K562 (cell line): ENCODE measurements at regions not wholly inside any gene's neighbourhood (a gene's known extent, or its start where the extent isn't known, plus 50 kb on each side); places are given as distances from the start of the nearest gene placed in this dataset.
A peak's percentile ranks its signal among the peaks of the same experiment; 100 is the strongest.

Experiments used
- ATAC-seq: fragments of 200-7000 bp; cut with Tn5 transposase; 3 replicates; pipeline ENCODE4 v1.9.1; 2020; ENCODE audit warnings: moderate library complexity
- BruUV-seq: library from RNA; stranded (reverse); fragments of 400-500 nt; replicated peaks from 2 replicates; lab custom pipeline; 2021; lab: Mats Ljungman, UMichigan
- CTCF ChIA-PET: fragments of 300-600 bp; formaldehyde crosslinking; extraction: SDS; loops from one replicate; lab custom pipeline; 2021; ENCODE audit warnings: low intra/inter-chr PET ratio; lab: Yijun Ruan, JAX
- POLR2A ChIA-PET: fragments of 300-600, 350-650 bp; sonication (Branson Sonifier 250); formaldehyde crosslinking; extraction: SDS; loops from one replicate; lab custom pipeline; 2021; ENCODE audit warnings: antibody characterized with exemption, inconsistent platforms; lab: Yijun Ruan, JAX
- DNase-seq, 4 experiments: peaks; one replicate each; pipeline versions ENCODE4 v3.0.0 to v3.0.0-alpha.2; 2011 to 2018; ENCODE audit warnings: low spot score in 3 of 4, mixed read lengths in 3 of 4; ENCODE audit errors: extremely low read depth in 1 of 4
- FAIRE-seq: peaks from 2 replicates; lab custom pipeline; 2011; peaks lifted over from hg19 to GRCh38; lab: Jason Lieb, UNC
- H2AFZ ChIP-seq: 2 replicates; pipeline ENCODE4 v1.6.0; 2011; ENCODE audit warnings: low read depth, low read length, control low read depth, inconsistent platforms
- H3K27ac ChIP-seq: fragments of 200-600 bp; 3 replicates; pipeline ENCODE4 v1.8.0; 2011; ENCODE audit warnings: low read depth, mild to moderate bottlenecking, control low read depth, inconsistent platforms, low read length, moderate library complexity, mixed read lengths; ENCODE audit errors: extremely low read depth
- H3K27me3 ChIP-seq, 2 experiments: fragments of 300-600 bp in 1 of 2; 2 replicates in 1 of 2; 3 replicates in 1 of 2; pipeline versions ENCODE4 v1.6.0 to v1.8.0; 2011; ENCODE audit warnings: inconsistent platforms in 2 of 2, low read length in 2 of 2, mild to moderate bottlenecking in 1 of 2, mixed read lengths in 1 of 2, moderate library complexity in 1 of 2; ENCODE audit not compliant: control insufficient read depth in 2 of 2, insufficient read depth in 2 of 2
- H3K36me3 ChIP-seq: fragments of 300-600 bp; 3 replicates; pipeline ENCODE4 v1.8.0; 2011; ENCODE audit warnings: mild to moderate bottlenecking, low read length, inconsistent platforms; ENCODE audit not compliant: control insufficient read depth, insufficient read depth
- H3K4me1 ChIP-seq, 2 experiments: fragments of 200-600 bp in 1 of 2; replicated peaks in 1 of 2; 2 replicates in 1 of 2; 3 replicates in 1 of 2; pipeline versions ENCODE4 v1.5.1 to v1.8.0; 2011; ENCODE audit warnings: inconsistent platforms in 2 of 2, low read length in 2 of 2, mild to moderate bottlenecking in 1 of 2, mixed read lengths in 1 of 2, moderate library complexity in 1 of 2; ENCODE audit not compliant: control insufficient read depth in 2 of 2, insufficient read depth in 2 of 2
- H3K4me2 ChIP-seq: 2 replicates; pipeline ENCODE4 v1.6.1; 2011; ENCODE audit warnings: low read length, control low read depth, inconsistent platforms, mixed read lengths; ENCODE audit not compliant: insufficient read depth
- H3K4me3 ChIP-seq: fragments of 200-600 bp; sonication (generic), shearing (Covaris generic); 2 replicates; pipeline ENCODE4 v1.5.1; 2016; ENCODE audit warnings: control low read depth, inconsistent platforms
- H3K79me2 ChIP-seq: fragments of 200-600 bp; 3 replicates; pipeline ENCODE4 v1.8.0; 2011; ENCODE audit warnings: low read length, inconsistent platforms; ENCODE audit not compliant: control insufficient read depth, insufficient read depth
- H3K9ac ChIP-seq, 2 experiments: 2 replicates each; pipeline versions ENCODE4 v1.6.0 to v1.6.1; 2011; ENCODE audit warnings: low read depth in 2 of 2, low read length in 2 of 2, control low read depth in 1 of 2, inconsistent platforms in 1 of 2, mild to moderate bottlenecking in 1 of 2, mixed read lengths in 1 of 2; ENCODE audit not compliant: insufficient read depth in 1 of 2
- H3K9me1 ChIP-seq: one replicate; pipeline ENCODE4 v1.6.0; 2011; ENCODE audit warnings: inconsistent platforms, mild to moderate bottlenecking, low read length, moderate library complexity; ENCODE audit not compliant: control insufficient read depth, insufficient read depth
- H3K9me3 ChIP-seq: replicated peaks from 2 replicates; pipeline ENCODE4 v1.5.1; 2011; ENCODE audit warnings: low read depth, low read length, inconsistent platforms; ENCODE audit not compliant: control insufficient read depth, insufficient read depth
- H4K20me1 ChIP-seq: replicated peaks from 2 replicates; pipeline ENCODE4 v1.6.1; 2011; ENCODE audit warnings: low read length, inconsistent platforms, mixed read lengths; ENCODE audit not compliant: control insufficient read depth, insufficient read depth
- ATF1 ChIP-seq, 2 experiments: fragments of 450-650 bp in 1 of 2; IDR thresholded peaks; 2 replicates each; pipeline ENCODE4 v1.6.1; 2016; ENCODE audit warnings: missing compliant biosample characterization in 1 of 2, missing genetic modification characterization in 1 of 2
- POLR2H ChIP-seq: IDR thresholded peaks from 2 replicates; pipeline ENCODE4 v1.6.1; 2016; ENCODE audit warnings: missing genetic modification characterization, low read depth, mild to moderate bottlenecking, control low read depth, missing compliant biosample characterization, moderate library complexity
- POLR3A ChIP-seq: IDR thresholded peaks from 2 replicates; pipeline ENCODE4 v1.6.1; 2011; ENCODE audit warnings: borderline replicate concordance, mild to moderate bottlenecking, moderate library complexity; ENCODE audit not compliant: insufficient read length, insufficient read depth; ENCODE audit errors: extremely low read depth
- SMAD1 ChIP-seq: fragments of 150-350 bp; IDR thresholded peaks from 2 replicates; pipeline ENCODE4 v1.6.1; 2014; ENCODE audit warnings: low read length, low read depth; ENCODE audit not compliant: partially characterized antibody
- SP1 ChIP-seq: sonication (generic); formaldehyde crosslinking; IDR thresholded peaks from 2 replicates; pipeline ENCODE4 v1.8.1; 2022; ENCODE audit warnings: mild to moderate bottlenecking, missing genetic modification reagents
- TAL1 ChIP-seq: fragments of 450-650 bp; IDR thresholded peaks from 2 replicates; pipeline ENCODE4 v1.6.1; 2016; ENCODE audit warnings: mild to moderate bottlenecking
- TCF3 ChIP-seq: sonication (generic); formaldehyde crosslinking; IDR thresholded peaks from 2 replicates; pipeline ENCODE4 v1.4.0; 2020; ENCODE audit warnings: mild to moderate bottlenecking, missing genetic modification reagents
- TOE1 ChIP-seq, 2 experiments: fragments of 450-650 bp in 1 of 2; sonication (generic) in 1 of 2; formaldehyde crosslinking in 1 of 2; IDR thresholded peaks; 2 replicates each; pipeline versions ENCODE4 v1.7.1 to v1.8.0; 2016 to 2022; ENCODE audit warnings: borderline replicate concordance in 2 of 2, mild to moderate bottlenecking in 2 of 2, antibody characterized with exemption in 1 of 2, inconsistent platforms in 1 of 2, low read depth in 1 of 2, missing genetic modification reagents in 1 of 2, moderate library complexity in 1 of 2
- WGBS: fragments of 100-300 bp; shearing (Covaris generic); methylation state at CpG from one replicate; pipeline ENCODE4 v1.1.6; 2016; ENCODE audit warnings: low coverage, mixed read lengths; ENCODE audit not compliant: insufficient coverage; ENCODE audit errors: missing lambda C conversion rate; 5-methylcytosine and 5-hydroxymethylcytosine counted together
- in situ Hi-C: fragments of 300-500 bp; cut with MboI; formaldehyde crosslinking; loops from 4 replicates; pipeline ENCODE4 v1.15.0; 2018; ENCODE audit warnings: inconsistent platforms, mixed read lengths
- intact Hi-C: fragments of 100-400 bp; cut with micrococcal nuclease; formaldehyde crosslinking; loops from 2 replicates; pipeline ENCODE4 v1.14.2; 2022
- TF ChIP-seq, protein P1 (sequence below): fragments of 250-450 bp; sonication (Bioruptor Pico); IDR thresholded peaks from 2 replicates; pipeline ENCODE4 v1.5.0; 2020; ENCODE audit warnings: mild to moderate bottlenecking
- TF ChIP-seq, protein P2 (sequence below): fragments of 450-650 bp; IDR thresholded peaks from 2 replicates; pipeline ENCODE4 v1.6.1; 2017; ENCODE audit warnings: antibody characterized with exemption, mild to moderate bottlenecking

DNA sequence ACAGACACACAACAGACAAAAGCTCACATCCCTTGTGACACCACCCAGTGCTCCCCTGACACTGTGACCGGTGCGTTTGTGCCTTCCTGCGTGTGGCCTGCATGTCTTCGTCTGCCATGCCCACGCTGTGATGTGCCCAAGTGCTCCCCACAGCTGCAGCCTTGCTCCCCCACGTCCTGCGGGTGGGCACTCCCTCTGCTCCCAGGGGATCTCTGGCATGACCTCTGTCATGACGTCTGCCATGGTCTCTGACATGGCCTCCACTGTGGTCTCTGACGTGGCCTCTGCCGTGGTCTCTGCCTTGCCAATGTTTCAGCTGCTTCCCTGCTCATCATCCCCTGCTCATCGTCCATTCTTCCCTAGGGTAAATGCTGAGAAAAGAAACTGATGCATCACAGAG, 200.9 kb downstream of the DLL1 start:
- BruUV-seq: no TSS peak
- CTCF ChIA-PET: no interaction called here
- H3K27ac ChIP-seq: no peak overlapping the region

DNA sequence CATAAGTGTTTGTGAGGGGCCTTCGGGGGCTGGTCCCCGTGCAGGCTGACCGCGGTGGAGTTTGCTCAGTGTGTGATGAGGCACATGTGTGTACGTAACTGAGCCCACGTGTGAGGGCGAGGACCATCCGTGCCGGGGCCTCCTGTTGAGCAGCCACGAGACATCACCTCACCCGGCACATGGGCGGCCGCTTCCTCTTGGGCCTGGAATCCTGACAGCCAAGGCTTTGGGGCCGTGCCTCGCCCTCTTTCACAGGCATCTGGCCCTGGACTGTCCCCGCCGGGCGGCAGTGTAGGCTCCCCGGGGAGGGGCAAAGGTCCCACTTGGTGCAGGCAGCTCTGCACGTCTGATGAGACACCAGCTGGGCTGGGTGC, 202.3 kb downstream of the DLL1 start:
- CTCF ChIA-PET: no interaction called here
- FAIRE-seq (no peak), ATAC-seq (no peak), DNase-seq (no peak)
- H3K36me3 ChIP-seq: no peaks in the 10 kb centered on the region
- H3K9ac ChIP-seq: no peak overlapping the region
- peaks cover 14 to 74% of the 10 kb centered on the region in 2 experiments for H3K27me3 ChIP-seq
- H3K4me3 ChIP-seq: no peak overlapping the region
- in situ Hi-C loops: no loop called here
- H3K9me1 ChIP-seq: no peaks in the 10 kb centered on the region
- H3K79me2 ChIP-seq: no peaks in the 10 kb centered on the region
- H4K20me1 ChIP-seq: peaks cover 5% of the 10 kb centered on the region
- POLR2A ChIA-PET: interaction anchor here (0.6 kb wide), 1 partner anchor 1102 kb away, joined by 3 read pairs; no protein-coding TSS in a partner anchor
- H2AFZ ChIP-seq: no peak overlapping the region
- H3K9me3 ChIP-seq: no peaks in the 10 kb centered on the region
- no TSS peak for BruUV-seq
- no peak overlapping the region for H3K27ac ChIP-seq
- 31% methylated on average over 20 of the region's 20 CpGs for WGBS
- no peak overlapping the region for H3K4me2 ChIP-seq
- intact Hi-C loops: no loop called here
- peaks cover 0 to 25% of the 10 kb centered on the region in 2 experiments; a peak in 3 of 5 replicates for H3K4me1 ChIP-seq
- TF ChIP-seq, protein P1, sequence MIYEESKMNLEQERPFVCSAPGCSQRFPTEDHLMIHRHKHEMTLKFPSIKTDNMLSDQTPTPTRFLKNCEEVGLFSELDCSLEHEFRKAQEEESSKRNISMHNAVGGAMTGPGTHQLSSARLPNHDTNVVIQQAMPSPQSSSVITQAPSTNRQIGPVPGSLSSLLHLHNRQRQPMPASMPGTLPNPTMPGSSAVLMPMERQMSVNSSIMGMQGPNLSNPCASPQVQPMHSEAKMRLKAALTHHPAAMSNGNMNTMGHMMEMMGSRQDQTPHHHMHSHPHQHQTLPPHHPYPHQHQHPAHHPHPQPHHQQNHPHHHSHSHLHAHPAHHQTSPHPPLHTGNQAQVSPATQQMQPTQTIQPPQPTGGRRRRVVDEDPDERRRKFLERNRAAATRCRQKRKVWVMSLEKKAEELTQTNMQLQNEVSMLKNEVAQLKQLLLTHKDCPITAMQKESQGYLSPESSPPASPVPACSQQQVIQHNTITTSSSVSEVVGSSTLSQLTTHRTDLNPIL: no peak
- TF ChIP-seq SP1 (CRISPR knock-in tag) (no peak), POLR3A (no peak), TAL1 (no peak), POLR2H (tag) (no peak), TOE1 (IDR thresholded peaks at IDR 0.05; ENCODE audit: borderline replicate concordance) (no peak), TOE1 (CRISPR knock-in tag; IDR thresholded peaks at IDR 0.05; ENCODE audit: borderline replicate concordance, low read depth) (no peak)
- TF ChIP-seq, protein P2, sequence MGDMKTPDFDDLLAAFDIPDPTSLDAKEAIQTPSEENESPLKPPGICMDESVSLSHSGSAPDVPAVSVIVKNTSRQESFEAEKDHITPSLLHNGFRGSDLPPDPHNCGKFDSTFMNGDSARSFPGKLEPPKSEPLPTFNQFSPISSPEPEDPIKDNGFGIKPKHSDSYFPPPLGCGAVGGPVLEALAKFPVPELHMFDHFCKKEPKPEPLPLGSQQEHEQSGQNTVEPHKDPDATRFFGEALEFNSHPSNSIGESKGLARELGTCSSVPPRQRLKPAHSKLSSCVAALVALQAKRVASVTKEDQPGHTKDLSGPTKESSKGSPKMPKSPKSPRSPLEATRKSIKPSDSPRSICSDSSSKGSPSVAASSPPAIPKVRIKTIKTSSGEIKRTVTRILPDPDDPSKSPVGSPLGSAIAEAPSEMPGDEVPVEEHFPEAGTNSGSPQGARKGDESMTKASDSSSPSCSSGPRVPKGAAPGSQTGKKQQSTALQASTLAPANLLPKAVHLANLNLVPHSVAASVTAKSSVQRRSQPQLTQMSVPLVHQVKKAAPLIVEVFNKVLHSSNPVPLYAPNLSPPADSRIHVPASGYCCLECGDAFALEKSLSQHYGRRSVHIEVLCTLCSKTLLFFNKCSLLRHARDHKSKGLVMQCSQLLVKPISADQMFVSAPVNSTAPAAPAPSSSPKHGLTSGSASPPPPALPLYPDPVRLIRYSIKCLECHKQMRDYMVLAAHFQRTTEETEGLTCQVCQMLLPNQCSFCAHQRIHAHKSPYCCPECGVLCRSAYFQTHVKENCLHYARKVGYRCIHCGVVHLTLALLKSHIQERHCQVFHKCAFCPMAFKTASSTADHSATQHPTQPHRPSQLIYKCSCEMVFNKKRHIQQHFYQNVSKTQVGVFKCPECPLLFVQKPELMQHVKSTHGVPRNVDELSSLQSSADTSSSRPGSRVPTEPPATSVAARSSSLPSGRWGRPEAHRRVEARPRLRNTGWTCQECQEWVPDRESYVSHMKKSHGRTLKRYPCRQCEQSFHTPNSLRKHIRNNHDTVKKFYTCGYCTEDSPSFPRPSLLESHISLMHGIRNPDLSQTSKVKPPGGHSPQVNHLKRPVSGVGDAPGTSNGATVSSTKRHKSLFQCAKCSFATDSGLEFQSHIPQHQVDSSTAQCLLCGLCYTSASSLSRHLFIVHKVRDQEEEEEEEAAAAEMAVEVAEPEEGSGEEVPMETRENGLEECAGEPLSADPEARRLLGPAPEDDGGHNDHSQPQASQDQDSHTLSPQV: no peak

More for the DNA sequence above, 200.9 kb downstream of the DLL1 start:
- H3K9ac ChIP-seq: no peak overlapping the region
- POLR2A ChIA-PET: no interaction called here
- H3K79me2 ChIP-seq: no peaks in the 10 kb centered on the region
- intact Hi-C loops (no loop called here), in situ Hi-C loops (no loop called here)
- H3K4me3 ChIP-seq: no peak overlapping the region
- H3K36me3 ChIP-seq: no peaks in the 10 kb centered on the region
- TF ChIP-seq TCF3: 0 out of 2 replicates have a peak, but pooled peaks have one; percentile 2
- no peak for TF ChIP-seq ATF1 (CRISPR knock-in tag; IDR thresholded peaks at IDR 0.05)
- TF ChIP-seq ATF1 (tag; IDR thresholded peaks at IDR 0.05): 0 out of 2 replicates have a peak, but pooled peaks have one; percentile 16
- TF ChIP-seq SMAD1: no peak
- H3K4me1 ChIP-seq: peaks cover 0 to 34% of the 10 kb centered on the region in 2 experiments; a peak in 3 of 5 replicates
- H3K4me2 ChIP-seq: no peak overlapping the region
- FAIRE-seq: no peak
- no peaks in the 10 kb centered on the region for H3K9me3 ChIP-seq
- H3K9me1 ChIP-seq: no peaks in the 10 kb centered on the region
- peaks cover 7 to 74% of the 10 kb centered on the region in 2 experiments; a peak in 4 of 5 replicates for H3K27me3 ChIP-seq
- H2AFZ ChIP-seq: no peak overlapping the region
- DNase-seq: no peak
- WGBS: 3% methylated on average over 11 of the region's 11 CpGs
- peaks cover 5% of the 10 kb centered on the region for H4K20me1 ChIP-seq
- ATAC-seq: no peak
